K562 (cell line): ENCODE measurements at regions not wholly inside any gene's neighbourhood (a gene's known extent, or its start where the extent isn't known, plus 50 kb on each side); places are given as distances from the start of the nearest gene placed in this dataset.

Source experiments
- E2F6 ChIP-seq, 2 experiments: IDR thresholded peaks; 2 replicates each; pipeline ENCODE4 v1.6.1; 2011; ENCODE audit warnings: borderline replicate concordance in 1 of 2, control low read depth in 1 of 2, low read depth in 1 of 2, low read length in 1 of 2, mild to moderate bottlenecking in 1 of 2, mixed read lengths in 1 of 2, moderate library complexity in 1 of 2; ENCODE audit not compliant: insufficient read depth in 1 of 2, insufficient read length in 1 of 2, poor library complexity in 1 of 2, severe bottlenecking in 1 of 2; ENCODE audit errors: extremely low read depth in 1 of 2
- ETV5 ChIP-seq: sonication (generic); formaldehyde crosslinking; IDR thresholded peaks from 2 replicates; pipeline ENCODE4 v1.4.0; 2020; ENCODE audit warnings: low read depth, mild to moderate bottlenecking, missing genetic modification reagents
- FOXM1 ChIP-seq, 2 experiments: fragments of 450-650 bp in 1 of 2; sonication (generic) in 1 of 2; formaldehyde crosslinking in 1 of 2; IDR thresholded peaks; 2 replicates each; pipeline versions ENCODE4 v1.6.1 to v1.9.0; 2017 to 2022; ENCODE audit warnings: low read depth in 2 of 2, mild to moderate bottlenecking in 2 of 2, missing genetic modification reagents in 1 of 2, moderate library complexity in 1 of 2
- RBBP5 ChIP-seq: fragments of 200-600 bp; sonication (generic); IDR thresholded peaks from 2 replicates; pipeline ENCODE4 v1.6.1; 2012; ENCODE audit warnings: borderline replicate concordance, mild to moderate bottlenecking, low read length, control low read depth, inconsistent platforms; ENCODE audit not compliant: insufficient read depth, poor library complexity, severe bottlenecking
- REST ChIP-seq, 2 experiments: fragments of 450-650 bp; formaldehyde crosslinking in 1 of 2; IDR thresholded peaks; 2 replicates each; pipeline versions ENCODE4 v1.4.0 to v1.6.1; 2014 to 2020; ENCODE audit warnings: mild to moderate bottlenecking in 2 of 2, borderline replicate concordance in 1 of 2, low read depth in 1 of 2
- SPI1 ChIP-seq: IDR thresholded peaks from 2 replicates; pipeline ENCODE4 v1.6.1; 2011; ENCODE audit warnings: low read depth, low read length, control low read depth, borderline replicate concordance
- TCF15 ChIP-seq: fragments of 250-450 bp; sonication (Bioruptor Pico); IDR thresholded peaks from 2 replicates; pipeline ENCODE4 v1.8.0; 2022; ENCODE audit warnings: moderate library complexity, mild to moderate bottlenecking, inconsistent platforms
- ZNF133 ChIP-seq: fragments of 250-450 bp; sonication (Bioruptor Pico); IDR thresholded peaks from 2 replicates; pipeline ENCODE4 v1.4.0; 2020; ENCODE audit warnings: mild to moderate bottlenecking
- ZNF217 ChIP-seq: sonication (generic); formaldehyde crosslinking; IDR thresholded peaks from 2 replicates; pipeline ENCODE4 v1.8.0; 2022; ENCODE audit warnings: mild to moderate bottlenecking, missing genetic modification reagents
- ZNF511 ChIP-seq: sonication (generic); formaldehyde crosslinking; IDR thresholded peaks from 2 replicates; pipeline ENCODE4 v1.8.0; 2022; ENCODE audit warnings: mild to moderate bottlenecking, missing genetic modification reagents
- ZNF584 ChIP-seq: fragments of 200-800 bp; sonication (Bioruptor generic); IDR thresholded peaks from 2 replicates; pipeline ENCODE4 v1.6.1; 2016; ENCODE audit warnings: low read depth, mild to moderate bottlenecking, missing genetic modification characterization, missing compliant biosample characterization
- TF ChIP-seq, protein P1 (sequence below), 3 experiments: IDR thresholded peaks in 2 of 3; conservative IDR thresholded peaks in 1 of 3; 2 replicates each; pipeline ENCODE4 v1.5.1; 2011 to 2012; ENCODE audit warnings: low read length in 3 of 3, mild to moderate bottlenecking in 3 of 3, control low read depth in 2 of 3, improper control_type of control experiment in 1 of 3, inconsistent platforms in 1 of 3, low read depth in 1 of 3, mixed read lengths in 1 of 3, moderate library complexity in 1 of 3; ENCODE audit not compliant: insufficient read depth in 2 of 3

DNA sequence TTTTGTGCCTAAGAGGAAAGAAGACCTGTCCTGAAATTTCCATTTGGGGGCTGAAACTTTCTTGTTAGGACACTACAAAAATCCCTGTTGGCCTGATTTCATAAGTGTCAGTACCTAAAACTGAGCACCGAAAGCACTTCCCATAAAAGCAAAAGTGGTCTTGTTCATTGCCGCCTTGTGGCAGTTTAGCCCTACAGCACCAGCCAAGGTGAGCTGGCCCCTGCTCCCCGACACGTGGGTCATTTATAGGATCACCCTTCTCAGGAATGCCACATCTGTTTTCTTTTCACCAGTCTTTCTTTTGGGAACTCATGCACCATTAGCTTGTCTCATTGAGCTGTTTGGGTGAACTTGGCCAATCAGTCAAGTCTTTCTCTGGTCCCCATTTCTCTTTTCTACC is 155.8 kb upstream of the KAZN start (continued):
- TF ChIP-seq REST (IDR thresholded peaks at IDR 0.05; ENCODE audit: borderline replicate concordance) (peak; percentile 40; the same call in 1 of the 2 replicates), REST (CRISPR knock-in tag; IDR thresholded peaks at IDR 0.05; ENCODE audit: low read depth) (no peak), ZNF217 (CRISPR knock-in tag) (no peak), E2F6 (IDR thresholded peaks at IDR 0.05; ENCODE audit: borderline replicate concordance in 1 of 2, extremely low read depth in 1 of 2, insufficient read depth in 1 of 2, insufficient read length in 1 of 2, low read depth in 1 of 2, low read length in 1 of 2, poor library complexity in 1 of 2, severe bottlenecking in 1 of 2) (peak in 1 of 2 experiments; percentile 41), TCF15 (no peak), ETV5 (CRISPR knock-in tag) (0 out of 2 replicates have a peak, but pooled peaks have one; percentile 1), ZNF584 (CRISPR knock-in tag) (no peak), SPI1 (peak; percentile 80), ZNF511 (CRISPR knock-in tag) (no peak), ZNF133 (CRISPR knock-in tag) (no peak), RBBP5 (no peak), FOXM1 (IDR thresholded peaks at IDR 0.05; ENCODE audit: low read depth) (no peak), FOXM1 (CRISPR knock-in tag; IDR thresholded peaks at IDR 0.05; ENCODE audit: low read depth) (no peak)
- TF ChIP-seq, protein P1, sequence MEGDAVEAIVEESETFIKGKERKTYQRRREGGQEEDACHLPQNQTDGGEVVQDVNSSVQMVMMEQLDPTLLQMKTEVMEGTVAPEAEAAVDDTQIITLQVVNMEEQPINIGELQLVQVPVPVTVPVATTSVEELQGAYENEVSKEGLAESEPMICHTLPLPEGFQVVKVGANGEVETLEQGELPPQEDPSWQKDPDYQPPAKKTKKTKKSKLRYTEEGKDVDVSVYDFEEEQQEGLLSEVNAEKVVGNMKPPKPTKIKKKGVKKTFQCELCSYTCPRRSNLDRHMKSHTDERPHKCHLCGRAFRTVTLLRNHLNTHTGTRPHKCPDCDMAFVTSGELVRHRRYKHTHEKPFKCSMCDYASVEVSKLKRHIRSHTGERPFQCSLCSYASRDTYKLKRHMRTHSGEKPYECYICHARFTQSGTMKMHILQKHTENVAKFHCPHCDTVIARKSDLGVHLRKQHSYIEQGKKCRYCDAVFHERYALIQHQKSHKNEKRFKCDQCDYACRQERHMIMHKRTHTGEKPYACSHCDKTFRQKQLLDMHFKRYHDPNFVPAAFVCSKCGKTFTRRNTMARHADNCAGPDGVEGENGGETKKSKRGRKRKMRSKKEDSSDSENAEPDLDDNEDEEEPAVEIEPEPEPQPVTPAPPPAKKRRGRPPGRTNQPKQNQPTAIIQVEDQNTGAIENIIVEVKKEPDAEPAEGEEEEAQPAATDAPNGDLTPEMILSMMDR (IDR thresholded peaks at IDR 0.05 in 2 of 3, conservative IDR thresholded peaks at IDR 0.05 in 1 of 3; ENCODE audit: insufficient read depth in 2 of 3, low read depth in 1 of 3, low read length in 3 of 3): peak; percentile 43 to 56 (median 49)
